GM23248 (cell line): ENCODE measurements at regions not wholly inside any gene's neighbourhood (a gene's known extent, or its start where the extent isn't known, plus 50 kb on each side); places are given as distances from the start of the nearest gene placed in this dataset.

ENCODE experiments used
- DNase-seq: peaks from one replicate; pipeline ENCODE4 v3.0.0-alpha.2; 2015
- H2AFZ ChIP-seq: fragments of 200-600 bp; sonication (generic); 2 replicates; pipeline ENCODE4 v1.6.1; 2016; ENCODE audit warnings: antibody characterized with exemption
- H3F3A ChIP-seq: fragments of 200-600 bp; sonication (generic); 2 replicates; pipeline ENCODE4 v1.6.1; 2016; ENCODE audit warnings: mild to moderate bottlenecking, antibody characterized with exemption, mixed run types; ENCODE audit not compliant: insufficient read depth
- H3K27ac ChIP-seq: fragments of 200-600 bp; sonication (generic); 2 replicates; pipeline ENCODE4 v1.5.1; 2016; ENCODE audit warnings: mild to moderate bottlenecking
- H3K27me3 ChIP-seq: fragments of 200-600 bp; sonication (generic); replicated peaks from 2 replicates; pipeline ENCODE4 v1.6.1; 2016; ENCODE audit warnings: mild to moderate bottlenecking; ENCODE audit not compliant: insufficient read depth
- H3K36me3 ChIP-seq: fragments of 200-600 bp; sonication (generic); 2 replicates; pipeline ENCODE4 v1.6.1; 2016; ENCODE audit warnings: low read depth, mild to moderate bottlenecking
- H3K4me1 ChIP-seq: fragments of 200-600 bp; sonication (generic); 2 replicates; pipeline ENCODE4 v1.6.1; 2016; ENCODE audit warnings: mild to moderate bottlenecking; ENCODE audit not compliant: insufficient read depth
- H3K4me2 ChIP-seq: fragments of 200-600 bp; sonication (generic); one replicate; pipeline ENCODE4 v1.6.1; 2016; ENCODE audit warnings: mild to moderate bottlenecking; ENCODE audit not compliant: unreplicated experiment
- H3K4me3 ChIP-seq: fragments of 200-600 bp; sonication (generic); 2 replicates; pipeline ENCODE4 v1.5.1; 2016; ENCODE audit warnings: mild to moderate bottlenecking
- H3K79me2 ChIP-seq: fragments of 200-600 bp; sonication (generic); 2 replicates; pipeline ENCODE4 v1.6.1; 2016; ENCODE audit warnings: mild to moderate bottlenecking; ENCODE audit not compliant: insufficient read depth
- H3K9ac ChIP-seq: fragments of 200-600 bp; sonication (generic); 2 replicates; pipeline ENCODE4 v1.6.1; 2016; ENCODE audit warnings: mild to moderate bottlenecking
- H3K9me2 ChIP-seq: fragments of 200-600 bp; sonication (generic); 2 replicates; pipeline ENCODE4 v1.6.1; 2016; ENCODE audit warnings: mixed run types, mild to moderate bottlenecking, moderate library complexity; ENCODE audit not compliant: insufficient read depth
- H3K9me3 ChIP-seq: fragments of 200-600 bp; sonication (generic); one replicate; pipeline ENCODE4 v1.6.1; 2017; ENCODE audit warnings: low read depth
- H4K20me1 ChIP-seq: fragments of 200-600 bp; sonication (generic); 2 replicates; pipeline ENCODE4 v1.6.0; 2016; ENCODE audit not compliant: insufficient read depth
- EZH2 ChIP-seq: fragments of 200-600 bp; sonication (generic); IDR thresholded peaks from 2 replicates; pipeline ENCODE4 v1.6.1; 2018; ENCODE audit warnings: antibody characterized with exemption, mild to moderate bottlenecking; ENCODE audit not compliant: insufficient read depth, poor library complexity, severe bottlenecking
- EZH2phosphoT487 ChIP-seq: fragments of 200-600 bp; sonication (generic); IDR thresholded peaks from 2 replicates; pipeline ENCODE4 v1.6.1; 2018; ENCODE audit warnings: antibody characterized with exemption, moderate library complexity, mild to moderate bottlenecking, low read depth; ENCODE audit not compliant: insufficient read depth
- WGBS, 2 experiments: methylation state at CpG; one replicate each; pipeline ENCODE4 v1.1.6; 2015 to 2017; ENCODE audit warnings: low lambda C conversion rate in 2 of 2, low coverage in 1 of 2; ENCODE audit errors: missing lambda C conversion rate in 2 of 2; 5-methylcytosine and 5-hydroxymethylcytosine counted together
- in situ Hi-C: fragments of 300-500 bp; cut with MboI; formaldehyde crosslinking; loops from 2 replicates; pipeline ENCODE4 v1.15.0; 2020

GRCh38 chrX:121132675-121133074, 85.3 kb downstream of the GLUD2 start:
- no peak for TF ChIP-seq EZH2phosphoT487
- no peak for TF ChIP-seq EZH2
- Histone ChIP-seq H3K4me2 (no peak overlapping the region), H4K20me1 (no peaks in the 10 kb centered on the region), H3K36me3 (no peaks in the 10 kb centered on the region), H3K4me1 (no peaks in the 10 kb centered on the region), H2AFZ (no peak overlapping the region), H3K9me2 (no peaks in the 10 kb centered on the region), H3K9ac (no peak overlapping the region), H3K27ac (no peak overlapping the region), H3K4me3 (no peak overlapping the region), H3K9me3 (no peaks in the 10 kb centered on the region), H3F3A (no peaks in the 10 kb centered on the region), H3K27me3 (no peaks in the 10 kb centered on the region), H3K79me2 (no peaks in the 10 kb centered on the region)
- 28% methylated on average over 6 of the region's 6 CpGs for WGBS, 2 experiments
- in situ Hi-C loops, result no loop called here
- DNase-seq, result no peak

DNA sequence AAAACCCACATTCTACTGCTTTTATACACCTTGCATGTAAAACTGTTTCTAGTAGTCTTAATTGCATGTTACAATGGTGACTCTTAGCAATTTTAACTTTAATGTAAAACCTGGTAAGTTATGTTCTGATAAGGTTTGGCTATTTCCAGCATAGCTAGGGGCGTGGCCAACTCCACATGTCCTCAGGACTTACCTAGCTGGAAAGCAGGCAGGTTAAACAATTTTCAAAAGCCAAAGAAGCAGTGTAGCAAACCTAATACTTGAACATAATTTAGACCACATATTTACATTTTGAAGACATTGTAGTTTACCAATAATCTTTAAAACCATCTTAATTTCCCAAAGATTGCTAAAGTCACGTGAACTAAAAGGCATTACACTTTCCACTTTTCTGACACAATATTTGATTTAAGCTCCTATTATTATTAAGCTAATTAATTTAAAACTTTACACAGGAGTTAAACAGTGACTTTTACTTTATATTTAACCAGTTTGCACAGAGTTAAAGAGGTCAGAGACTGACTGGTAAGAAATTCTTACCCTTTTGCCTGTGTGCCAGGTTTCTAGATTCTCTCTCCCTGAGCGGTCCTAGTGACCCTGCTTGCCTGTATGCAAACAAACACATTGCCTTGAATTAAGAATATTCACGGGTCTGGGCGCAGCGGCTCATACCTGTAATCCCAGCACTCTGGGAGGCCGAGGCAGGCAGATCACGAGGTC, 88.2 kb downstream of the GLUD2 start:
- H3K9me3 ChIP-seq, result no peaks in the 10 kb centered on the region
- no peak for TF ChIP-seq EZH2phosphoT487
- no peak for TF ChIP-seq EZH2
- DNase-seq, result no peak
- H3K79me2 ChIP-seq, result no peaks in the 10 kb centered on the region
- no peak overlapping the region for H3K4me2 ChIP-seq
- no peaks in the 10 kb centered on the region for H3K36me3 ChIP-seq
- no peaks in the 10 kb centered on the region for H3K9me2 ChIP-seq
- H3K9ac ChIP-seq, result no peak overlapping the region
- in situ Hi-C loops, result no loop called here
- H3K4me3 ChIP-seq, result no peak overlapping the region
- 50 to 62% methylated on average over 8 of the region's 8 CpGs for WGBS, 2 experiments
- no peak overlapping the region for H2AFZ ChIP-seq
- no peaks in the 10 kb centered on the region for H3K4me1 ChIP-seq
- H3K27ac ChIP-seq, result no peak overlapping the region
- H3K27me3 ChIP-seq, result no peaks in the 10 kb centered on the region
- no peaks in the 10 kb centered on the region for H4K20me1 ChIP-seq
- no peaks in the 10 kb centered on the region for H3F3A ChIP-seq

DNA sequence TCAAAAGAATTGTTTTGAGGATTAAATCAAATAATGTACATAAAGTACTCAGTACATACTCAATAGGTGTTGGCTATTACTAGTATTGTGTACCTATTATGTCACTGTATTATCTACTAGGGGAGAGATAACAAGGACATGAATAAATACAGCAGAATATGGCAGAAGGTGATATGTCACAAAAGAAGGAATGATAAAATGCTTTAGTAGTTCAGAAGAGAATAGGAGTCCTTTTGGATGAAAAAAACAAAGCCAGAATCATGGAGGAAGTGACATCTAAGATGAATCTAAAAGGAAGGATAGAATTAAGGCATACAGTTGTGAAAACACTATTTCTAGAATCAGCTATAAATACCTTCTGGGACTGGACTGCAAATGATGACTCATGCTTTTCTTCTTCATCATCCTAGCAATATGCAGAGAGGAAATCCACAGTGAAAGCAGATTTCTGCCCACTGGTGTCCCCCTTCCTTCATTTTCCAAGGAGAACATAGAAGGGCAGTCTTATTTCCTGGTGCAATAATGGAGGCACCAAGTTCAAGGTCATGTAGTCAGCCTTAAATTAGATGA, 98.7 kb downstream of the GLUD2 start:
- H3K9ac ChIP-seq, result no peak overlapping the region
- in situ Hi-C loops, result no loop called here
- no peaks in the 10 kb centered on the region for H3K4me1 ChIP-seq
- no peak overlapping the region for H3K4me2 ChIP-seq
- no peaks in the 10 kb centered on the region for H3F3A ChIP-seq
- H3K9me3 ChIP-seq, result no peaks in the 10 kb centered on the region
- TF ChIP-seq EZH2phosphoT487, result no peak
- no peak for TF ChIP-seq EZH2
- H4K20me1 ChIP-seq, result no peaks in the 10 kb centered on the region
- no peaks in the 10 kb centered on the region for H3K9me2 ChIP-seq
- no peaks in the 10 kb centered on the region for H3K79me2 ChIP-seq
- peak; percentile 22 for DNase-seq
- H3K27ac ChIP-seq, result no peak overlapping the region
- H3K4me3 ChIP-seq, result no peak overlapping the region
- H2AFZ ChIP-seq, result no peak overlapping the region
- no peaks in the 10 kb centered on the region for H3K27me3 ChIP-seq
- no peaks in the 10 kb centered on the region for H3K36me3 ChIP-seq

GRCh38 chrX:121150217-121150616, 102.8 kb downstream of the GLUD2 start:
- no peak overlapping the region for H3K27ac ChIP-seq
- no peaks in the 10 kb centered on the region for H3K9me3 ChIP-seq
- H3K9me2 ChIP-seq, result no peaks in the 10 kb centered on the region
- no peak for DNase-seq
- no peak for TF ChIP-seq EZH2
- TF ChIP-seq EZH2phosphoT487, result no peak
- no peaks in the 10 kb centered on the region for H4K20me1 ChIP-seq
- H3K4me3 ChIP-seq, result no peak overlapping the region
- no peaks in the 10 kb centered on the region for H3F3A ChIP-seq
- in situ Hi-C loops, result no loop called here
- H2AFZ ChIP-seq, result no peak overlapping the region
- H3K36me3 ChIP-seq, result no peaks in the 10 kb centered on the region
- 22 to 33% methylated on average over 1 of the region's 1 CpG for WGBS, 2 experiments
- H3K79me2 ChIP-seq, result no peaks in the 10 kb centered on the region
- H3K27me3 ChIP-seq, result no peaks in the 10 kb centered on the region
- H3K4me1 ChIP-seq, result no peaks in the 10 kb centered on the region
- H3K9ac ChIP-seq, result no peak overlapping the region
- no peak overlapping the region for H3K4me2 ChIP-seq
